GM19438 (cell line): ENCODE measurements at regions not wholly inside any gene's neighbourhood (a gene's known extent, or its start where the extent isn't known, plus 50 kb on each side); places are given as distances from the start of the nearest gene placed in this dataset.

Experiments used
- ATAC-seq: cut with Tn5 transposase; IDR thresholded peaks from one replicate; pipeline ENCODE4 v1.9.1; 2021; ENCODE audit warnings: low read depth; ENCODE audit not compliant: unreplicated experiment

- ATAC-seq, result no peak
Measured at GRCh38 chr3:35946121-35946853, 307.0 kb downstream of the ARPP21 start.

DNA sequence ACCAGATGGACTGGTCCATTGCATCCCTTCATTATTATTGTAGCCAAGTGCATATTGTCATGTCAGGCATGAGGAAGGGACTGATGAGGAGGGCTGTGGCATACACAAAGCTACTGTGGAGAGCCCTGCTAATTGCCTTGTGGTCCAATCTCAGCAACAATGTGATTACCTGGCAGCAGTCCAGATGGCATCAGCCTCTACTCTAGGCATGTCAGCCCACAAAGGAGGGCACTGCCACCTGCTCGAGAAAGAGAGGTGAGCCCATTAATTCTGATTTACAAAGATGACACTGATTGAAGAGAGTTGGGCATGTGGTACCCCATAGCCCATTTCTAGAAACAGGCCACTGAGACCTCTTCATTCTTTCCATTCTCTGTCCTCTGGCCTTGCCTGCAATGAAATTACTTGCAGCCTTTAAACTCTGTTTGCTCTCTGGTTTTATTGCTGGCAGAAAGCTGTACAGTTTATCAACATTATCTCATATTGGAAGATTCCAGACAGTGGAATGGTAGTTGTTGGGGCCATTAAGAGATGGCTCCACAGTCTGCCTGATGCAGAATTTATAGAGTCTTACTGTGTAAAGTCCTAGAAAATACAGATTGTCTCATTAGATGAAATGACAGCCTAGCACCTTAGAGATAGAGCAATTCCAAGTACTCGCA is 307.7 kb downstream of the ARPP21 start:
- no peak for ATAC-seq

GRCh38 chr3:35950021-35950420 is 310.7 kb downstream of the ARPP21 start:
- ATAC-seq, result no peak

DNA sequence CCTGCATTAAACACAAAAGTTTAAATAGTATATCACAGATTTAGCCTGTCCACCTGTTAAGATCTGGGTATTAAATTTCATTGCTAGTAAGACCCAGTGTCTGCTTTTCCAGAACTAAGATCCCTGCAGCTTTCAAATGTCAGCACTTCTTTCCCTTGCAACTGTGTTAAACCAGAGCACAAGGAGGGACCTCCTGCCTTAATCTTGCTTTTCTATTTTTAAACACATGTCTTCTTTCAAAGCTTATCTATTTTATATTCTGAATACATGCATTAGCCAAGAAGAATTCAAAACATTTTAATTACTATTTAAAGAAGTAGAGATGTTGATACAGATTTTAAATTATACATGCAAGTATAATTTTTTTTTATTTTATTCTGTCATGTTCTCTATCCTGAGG is 315.1 kb downstream of the ARPP21 start:
- ATAC-seq, result no peak

DNA sequence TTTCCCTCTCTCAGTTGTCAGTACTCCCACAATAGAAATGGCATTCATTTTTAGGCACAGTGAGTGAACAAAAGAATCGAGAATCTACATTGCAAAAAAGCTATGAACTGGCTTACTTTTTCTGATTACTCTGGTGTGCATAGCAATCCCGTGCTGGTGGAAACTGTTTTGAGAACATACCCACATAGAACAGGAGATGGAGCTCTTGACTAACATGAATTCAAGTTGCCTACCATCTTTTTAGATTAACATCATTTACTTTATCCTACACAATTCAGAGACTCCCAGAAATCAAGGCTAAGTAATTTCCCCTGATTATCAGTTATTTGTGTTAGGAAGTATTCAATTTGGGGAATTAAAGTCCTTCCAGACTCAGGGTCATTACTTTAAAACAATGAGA is 326.6 kb downstream of the ARPP21 start:
- no peak for ATAC-seq

GRCh38 chr3:35966629-35967464 is 327.5 kb downstream of the ARPP21 start:
- ATAC-seq, result no peak

- no peak for ATAC-seq
Measured at GRCh38 chr3:35968043-35968622, 328.8 kb downstream of the ARPP21 start.

DNA sequence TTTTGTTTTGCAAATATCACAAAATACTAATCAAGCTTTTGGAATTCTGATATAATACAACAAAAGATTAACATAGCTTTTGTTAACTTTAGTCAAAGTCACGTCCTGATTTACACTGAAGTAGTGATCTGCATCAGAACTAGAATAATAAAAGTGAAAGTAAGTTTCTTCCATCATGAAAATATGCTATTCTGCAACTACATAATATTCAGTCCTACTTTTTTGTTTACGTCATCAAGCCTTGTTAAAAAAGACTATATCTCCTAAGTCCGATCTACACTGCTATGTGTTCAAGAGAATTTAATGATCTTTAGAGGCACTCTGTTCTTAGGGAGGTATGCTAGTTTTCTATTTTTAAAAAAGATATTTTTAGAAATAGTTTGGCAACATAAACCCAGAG is 330.1 kb downstream of the ARPP21 start:
- ATAC-seq, result no peak

GRCh38 chr3:35970793-35971192 is 331.5 kb downstream of the ARPP21 start:
- no peak for ATAC-seq

DNA sequence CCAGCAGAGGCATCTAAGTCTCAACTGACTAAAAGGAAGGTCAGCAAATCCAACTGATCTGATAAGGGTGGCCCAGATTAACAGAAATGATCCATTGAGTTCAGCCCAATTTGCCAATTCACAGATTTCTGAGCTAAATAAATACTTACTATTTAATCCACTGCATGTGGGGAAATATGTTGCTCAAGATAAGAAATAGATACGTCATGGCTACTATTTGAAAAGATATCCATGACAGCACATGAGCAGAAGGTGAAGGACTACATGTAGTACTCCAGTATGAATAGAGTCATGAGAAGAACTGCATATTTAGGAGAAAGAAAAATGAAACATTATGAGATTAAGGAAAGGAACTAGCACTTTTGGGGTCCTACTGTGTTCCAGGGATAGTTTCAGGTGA is 332.4 kb downstream of the ARPP21 start:
- no peak for ATAC-seq

DNA sequence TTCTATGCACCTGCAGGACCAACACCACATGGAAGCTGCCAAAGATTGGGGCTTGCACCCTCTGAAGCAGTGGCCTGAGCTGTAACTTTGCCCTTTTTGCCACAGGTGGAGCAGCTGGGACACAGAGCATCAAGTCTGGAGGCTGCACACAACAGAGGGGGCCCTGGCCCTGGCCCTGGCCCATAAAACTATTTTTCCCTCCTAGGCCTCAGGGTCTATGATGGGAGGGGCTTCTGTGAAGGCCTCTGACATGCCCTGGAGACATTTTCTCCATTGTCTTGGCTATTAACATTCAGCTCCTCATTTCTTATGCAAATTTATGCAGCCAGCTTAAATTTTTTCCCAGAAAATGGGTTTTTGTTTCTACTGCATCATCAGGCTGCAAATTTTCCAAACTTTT is 335.5 kb downstream of the ARPP21 start:
- ATAC-seq, result no peak

GRCh38 chr3:35986161-35986560 is 346.8 kb downstream of the ARPP21 start:
- ATAC-seq, result no peak

GRCh38 chr3:35987386-35987785 is 348.1 kb downstream of the ARPP21 start:
- ATAC-seq, result no peak

DNA sequence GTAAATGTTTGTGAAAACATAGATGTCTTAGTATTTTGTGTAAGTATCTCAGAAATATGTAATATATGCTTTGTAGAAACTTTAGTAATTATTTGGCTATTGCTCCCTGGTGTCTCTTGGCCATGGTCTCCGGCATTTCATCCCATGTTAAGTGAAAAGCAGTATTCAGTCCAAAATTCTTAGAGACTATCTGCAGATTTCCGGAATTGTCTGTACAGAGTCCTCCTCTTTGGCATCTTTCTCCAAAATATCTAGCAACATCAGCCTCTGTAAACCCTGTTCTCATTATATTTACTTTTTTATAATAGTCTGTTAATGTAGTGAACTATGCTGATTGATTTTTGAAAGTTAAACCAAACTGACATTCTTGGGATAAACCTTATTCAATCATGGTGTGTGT is 352.7 kb downstream of the ARPP21 start:
- ATAC-seq, result no peak

DNA sequence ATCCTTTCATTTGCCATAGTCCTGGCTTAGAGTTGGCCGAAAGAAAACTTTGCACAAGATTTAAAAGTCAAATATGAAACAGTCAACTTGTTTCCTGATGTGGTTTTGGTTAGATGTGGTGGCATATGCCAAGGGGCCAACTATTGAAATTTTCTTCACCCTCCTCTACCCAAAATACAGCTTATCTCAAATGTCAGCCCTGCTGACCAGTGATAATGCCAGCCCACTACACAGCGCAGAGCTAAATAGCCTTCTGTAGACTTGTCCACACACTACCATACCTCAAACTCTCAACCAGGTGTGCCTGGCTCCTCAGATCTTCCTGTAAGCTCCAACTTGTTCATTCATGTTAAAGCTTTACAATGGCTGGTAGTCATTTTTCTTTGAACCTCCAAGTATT is 368.5 kb upstream of the STAC start:
- no peak for ATAC-seq

DNA sequence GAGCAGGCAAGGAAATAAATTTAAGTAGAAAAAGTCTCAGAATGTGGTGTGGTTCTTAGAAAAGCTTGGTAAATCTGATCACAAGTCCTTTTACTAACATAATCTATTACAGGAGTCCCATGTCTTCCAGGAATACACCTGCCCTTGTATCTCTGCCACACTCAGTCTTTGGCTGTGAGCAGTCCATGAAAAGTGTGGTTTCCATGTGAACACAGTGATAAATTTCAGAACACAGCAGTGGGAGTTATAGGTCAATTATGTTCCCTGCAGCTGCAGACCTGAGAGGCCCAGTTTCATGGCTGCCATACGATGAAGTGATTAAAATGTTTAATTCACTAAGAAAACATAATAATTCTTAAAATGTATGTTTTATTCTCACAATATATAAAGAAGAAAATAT is 366.9 kb upstream of the STAC start:
- ATAC-seq, result no peak

- ATAC-seq, result no peak
Measured at GRCh38 chr3:36025232-36025631, 355.1 kb upstream of the STAC start.

GRCh38 chr3:36032180-36033047 is 347.9 kb upstream of the STAC start:
- ATAC-seq, result no peak

- ATAC-seq, result no peak
Measured at GRCh38 chr3:36058404-36059030, 321.8 kb upstream of the STAC start.

DNA sequence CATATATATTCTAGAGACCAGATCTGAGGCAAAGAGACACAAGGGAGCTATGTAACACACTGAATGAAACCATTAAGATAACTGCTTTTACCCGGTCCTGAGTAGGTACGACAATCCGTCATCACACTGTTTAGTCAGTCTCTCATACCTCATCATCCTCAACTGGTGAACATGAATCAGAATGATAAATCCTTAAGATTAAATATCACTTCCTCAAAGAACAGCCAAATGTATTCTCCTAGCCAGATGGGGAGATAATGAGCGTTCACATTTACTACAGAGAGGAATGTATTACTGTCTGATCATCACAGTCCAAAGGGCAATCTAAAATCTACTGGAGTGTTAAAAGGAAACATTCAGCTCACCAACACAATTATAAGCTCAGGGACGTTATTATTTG is 319.4 kb upstream of the STAC start:
- no peak for ATAC-seq
